ENCODE measurements at regions not wholly inside any gene's neighbourhood (a gene's known extent, or its start where the extent isn't known, plus 50 kb on each side); places are given as distances from the start of the nearest gene placed in this dataset.

GRCh38 chr7:119395024-119395423, 878.0 kb upstream of the KCND2 start:
- Histone ChIP-seq H3K4me3 (ENCODE audit: low read depth in 1 of 3, low read length in 3 of 3) (peak overlapping the region; percentile 18 to 27 (median 20)), H3K27me3 (ENCODE audit: control insufficient read depth in 4 of 4, insufficient read depth in 4 of 4, low read length in 3 of 4) (no peaks in the 10 kb centered on the region), H3K9ac (ENCODE audit: low read depth in 1 of 2, low read length in 2 of 2) (no peak overlapping the region), H3K9me3 (ENCODE audit: control insufficient read depth in 4 of 4, low read length in 3 of 4) (no peaks in the 10 kb centered on the region), H3K4me1 (ENCODE audit: control insufficient read depth in 4 of 4, insufficient read depth in 4 of 4, low read length in 3 of 4) (peaks cover 0 to 7% (median 1%) of the 10 kb centered on the region in 4 donors), H3K36me3 (ENCODE audit: control insufficient read depth in 4 of 4, insufficient read depth in 3 of 4, low read depth in 1 of 4, low read length in 3 of 4) (no peaks in the 10 kb centered on the region), H3K27ac (ENCODE audit: low read depth in 1 of 2, low read length in 2 of 2) (peak overlapping the region in 1 of 2 donors; percentile 52)
- TF ChIP-seq GABPA (IDR thresholded peaks at IDR 0.05 in 1 of 2, conservative IDR thresholded peaks at IDR 0.05 in 1 of 2) (no peak), FOXA2 (IDR thresholded peaks at IDR 0.05) (no peak), EGR1 (IDR thresholded peaks at IDR 0.05; ENCODE audit: low read depth in 2 of 2) (no peak), RXRA (IDR thresholded peaks at IDR 0.05) (peak in 1 of 2 donors; percentile 48), NR2F2 (IDR thresholded peaks at IDR 0.05) (no peak), HNF4A (conservative IDR thresholded peaks at IDR 0.05) (peak; percentile 73 to 85), FOXA1 (IDR thresholded peaks at IDR 0.05) (no peak), HNF4G (IDR thresholded peaks at IDR 0.05) (no peak), YY1 (IDR thresholded peaks at IDR 0.05) (peak; percentile 58), RAD21 (IDR thresholded peaks at IDR 0.05) (peak in 1 of 2 donors; percentile 31), JUND (IDR thresholded peaks at IDR 0.05) (peak in 1 of 2 donors; percentile 26), SP1 (IDR thresholded peaks at IDR 0.05) (peak; percentile 37), TAF1 (conservative IDR thresholded peaks at IDR 0.05) (no peak)
- TF ChIP-seq, protein P1, sequence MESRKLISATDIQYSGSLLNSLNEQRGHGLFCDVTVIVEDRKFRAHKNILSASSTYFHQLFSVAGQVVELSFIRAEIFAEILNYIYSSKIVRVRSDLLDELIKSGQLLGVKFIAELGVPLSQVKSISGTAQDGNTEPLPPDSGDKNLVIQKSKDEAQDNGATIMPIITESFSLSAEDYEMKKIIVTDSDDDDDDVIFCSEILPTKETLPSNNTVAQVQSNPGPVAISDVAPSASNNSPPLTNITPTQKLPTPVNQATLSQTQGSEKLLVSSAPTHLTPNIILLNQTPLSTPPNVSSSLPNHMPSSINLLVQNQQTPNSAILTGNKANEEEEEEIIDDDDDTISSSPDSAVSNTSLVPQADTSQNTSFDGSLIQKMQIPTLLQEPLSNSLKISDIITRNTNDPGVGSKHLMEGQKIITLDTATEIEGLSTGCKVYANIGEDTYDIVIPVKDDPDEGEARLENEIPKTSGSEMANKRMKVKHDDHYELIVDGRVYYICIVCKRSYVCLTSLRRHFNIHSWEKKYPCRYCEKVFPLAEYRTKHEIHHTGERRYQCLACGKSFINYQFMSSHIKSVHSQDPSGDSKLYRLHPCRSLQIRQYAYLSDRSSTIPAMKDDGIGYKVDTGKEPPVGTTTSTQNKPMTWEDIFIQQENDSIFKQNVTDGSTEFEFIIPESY (IDR thresholded peaks at IDR 0.05) = no peak
- TF ChIP-seq, protein P2, sequence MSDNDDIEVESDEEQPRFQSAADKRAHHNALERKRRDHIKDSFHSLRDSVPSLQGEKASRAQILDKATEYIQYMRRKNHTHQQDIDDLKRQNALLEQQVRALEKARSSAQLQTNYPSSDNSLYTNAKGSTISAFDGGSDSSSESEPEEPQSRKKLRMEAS (IDR thresholded peaks at IDR 0.05) = no peak
- TF ChIP-seq, protein P3, sequence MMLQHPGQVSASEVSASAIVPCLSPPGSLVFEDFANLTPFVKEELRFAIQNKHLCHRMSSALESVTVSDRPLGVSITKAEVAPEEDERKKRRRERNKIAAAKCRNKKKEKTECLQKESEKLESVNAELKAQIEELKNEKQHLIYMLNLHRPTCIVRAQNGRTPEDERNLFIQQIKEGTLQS (IDR thresholded peaks at IDR 0.05) = no peak
- TF ChIP-seq, protein P4, sequence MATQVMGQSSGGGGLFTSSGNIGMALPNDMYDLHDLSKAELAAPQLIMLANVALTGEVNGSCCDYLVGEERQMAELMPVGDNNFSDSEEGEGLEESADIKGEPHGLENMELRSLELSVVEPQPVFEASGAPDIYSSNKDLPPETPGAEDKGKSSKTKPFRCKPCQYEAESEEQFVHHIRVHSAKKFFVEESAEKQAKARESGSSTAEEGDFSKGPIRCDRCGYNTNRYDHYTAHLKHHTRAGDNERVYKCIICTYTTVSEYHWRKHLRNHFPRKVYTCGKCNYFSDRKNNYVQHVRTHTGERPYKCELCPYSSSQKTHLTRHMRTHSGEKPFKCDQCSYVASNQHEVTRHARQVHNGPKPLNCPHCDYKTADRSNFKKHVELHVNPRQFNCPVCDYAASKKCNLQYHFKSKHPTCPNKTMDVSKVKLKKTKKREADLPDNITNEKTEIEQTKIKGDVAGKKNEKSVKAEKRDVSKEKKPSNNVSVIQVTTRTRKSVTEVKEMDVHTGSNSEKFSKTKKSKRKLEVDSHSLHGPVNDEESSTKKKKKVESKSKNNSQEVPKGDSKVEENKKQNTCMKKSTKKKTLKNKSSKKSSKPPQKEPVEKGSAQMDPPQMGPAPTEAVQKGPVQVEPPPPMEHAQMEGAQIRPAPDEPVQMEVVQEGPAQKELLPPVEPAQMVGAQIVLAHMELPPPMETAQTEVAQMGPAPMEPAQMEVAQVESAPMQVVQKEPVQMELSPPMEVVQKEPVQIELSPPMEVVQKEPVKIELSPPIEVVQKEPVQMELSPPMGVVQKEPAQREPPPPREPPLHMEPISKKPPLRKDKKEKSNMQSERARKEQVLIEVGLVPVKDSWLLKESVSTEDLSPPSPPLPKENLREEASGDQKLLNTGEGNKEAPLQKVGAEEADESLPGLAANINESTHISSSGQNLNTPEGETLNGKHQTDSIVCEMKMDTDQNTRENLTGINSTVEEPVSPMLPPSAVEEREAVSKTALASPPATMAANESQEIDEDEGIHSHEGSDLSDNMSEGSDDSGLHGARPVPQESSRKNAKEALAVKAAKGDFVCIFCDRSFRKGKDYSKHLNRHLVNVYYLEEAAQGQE (IDR thresholded peaks at IDR 0.05) = no peak
- TF ChIP-seq, protein P5, sequence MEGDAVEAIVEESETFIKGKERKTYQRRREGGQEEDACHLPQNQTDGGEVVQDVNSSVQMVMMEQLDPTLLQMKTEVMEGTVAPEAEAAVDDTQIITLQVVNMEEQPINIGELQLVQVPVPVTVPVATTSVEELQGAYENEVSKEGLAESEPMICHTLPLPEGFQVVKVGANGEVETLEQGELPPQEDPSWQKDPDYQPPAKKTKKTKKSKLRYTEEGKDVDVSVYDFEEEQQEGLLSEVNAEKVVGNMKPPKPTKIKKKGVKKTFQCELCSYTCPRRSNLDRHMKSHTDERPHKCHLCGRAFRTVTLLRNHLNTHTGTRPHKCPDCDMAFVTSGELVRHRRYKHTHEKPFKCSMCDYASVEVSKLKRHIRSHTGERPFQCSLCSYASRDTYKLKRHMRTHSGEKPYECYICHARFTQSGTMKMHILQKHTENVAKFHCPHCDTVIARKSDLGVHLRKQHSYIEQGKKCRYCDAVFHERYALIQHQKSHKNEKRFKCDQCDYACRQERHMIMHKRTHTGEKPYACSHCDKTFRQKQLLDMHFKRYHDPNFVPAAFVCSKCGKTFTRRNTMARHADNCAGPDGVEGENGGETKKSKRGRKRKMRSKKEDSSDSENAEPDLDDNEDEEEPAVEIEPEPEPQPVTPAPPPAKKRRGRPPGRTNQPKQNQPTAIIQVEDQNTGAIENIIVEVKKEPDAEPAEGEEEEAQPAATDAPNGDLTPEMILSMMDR (IDR thresholded peaks at IDR 0.05; ENCODE audit: low read depth, low read length, missing input control) = no peak
- DNase-seq (ENCODE audit: low spot score) = no peak
- 37% methylated on average over 2 of the region's 2 CpGs for WGBS

Data from liver (tissue), 8 donors.